ENCODE measurements at regions not wholly inside any gene's neighbourhood (a gene's known extent, or its start where the extent isn't known, plus 50 kb on each side); places are given as distances from the start of the nearest gene placed in this dataset.
A peak's percentile ranks its signal among the peaks of the same experiment; 100 is the strongest.

GRCh38 chr1:99520121-99520520 is 125.8 kb upstream of the PALMD start:
- TF ChIP-seq, protein P1, sequence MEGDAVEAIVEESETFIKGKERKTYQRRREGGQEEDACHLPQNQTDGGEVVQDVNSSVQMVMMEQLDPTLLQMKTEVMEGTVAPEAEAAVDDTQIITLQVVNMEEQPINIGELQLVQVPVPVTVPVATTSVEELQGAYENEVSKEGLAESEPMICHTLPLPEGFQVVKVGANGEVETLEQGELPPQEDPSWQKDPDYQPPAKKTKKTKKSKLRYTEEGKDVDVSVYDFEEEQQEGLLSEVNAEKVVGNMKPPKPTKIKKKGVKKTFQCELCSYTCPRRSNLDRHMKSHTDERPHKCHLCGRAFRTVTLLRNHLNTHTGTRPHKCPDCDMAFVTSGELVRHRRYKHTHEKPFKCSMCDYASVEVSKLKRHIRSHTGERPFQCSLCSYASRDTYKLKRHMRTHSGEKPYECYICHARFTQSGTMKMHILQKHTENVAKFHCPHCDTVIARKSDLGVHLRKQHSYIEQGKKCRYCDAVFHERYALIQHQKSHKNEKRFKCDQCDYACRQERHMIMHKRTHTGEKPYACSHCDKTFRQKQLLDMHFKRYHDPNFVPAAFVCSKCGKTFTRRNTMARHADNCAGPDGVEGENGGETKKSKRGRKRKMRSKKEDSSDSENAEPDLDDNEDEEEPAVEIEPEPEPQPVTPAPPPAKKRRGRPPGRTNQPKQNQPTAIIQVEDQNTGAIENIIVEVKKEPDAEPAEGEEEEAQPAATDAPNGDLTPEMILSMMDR (IDR thresholded peaks at IDR 0.05; ENCODE audit: low read depth, low read length, missing control alignments) = no peak
- H3K27me3 ChIP-seq (replicated peaks) = no peaks in the 10 kb centered on the region
- in situ Hi-C loops (cut with HindIII; ENCODE audit: low pct_ligation_motif_present, low sequenced_read_pairs) = no loop called here
- no peaks in the 10 kb centered on the region for H3K36me3 ChIP-seq (replicated peaks)
- no peak for DNase-seq
- no peak overlapping the region for H3K4me3 ChIP-seq (ENCODE audit: low read depth, low read length)
- H3K27ac ChIP-seq = no peak overlapping the region

DNA sequence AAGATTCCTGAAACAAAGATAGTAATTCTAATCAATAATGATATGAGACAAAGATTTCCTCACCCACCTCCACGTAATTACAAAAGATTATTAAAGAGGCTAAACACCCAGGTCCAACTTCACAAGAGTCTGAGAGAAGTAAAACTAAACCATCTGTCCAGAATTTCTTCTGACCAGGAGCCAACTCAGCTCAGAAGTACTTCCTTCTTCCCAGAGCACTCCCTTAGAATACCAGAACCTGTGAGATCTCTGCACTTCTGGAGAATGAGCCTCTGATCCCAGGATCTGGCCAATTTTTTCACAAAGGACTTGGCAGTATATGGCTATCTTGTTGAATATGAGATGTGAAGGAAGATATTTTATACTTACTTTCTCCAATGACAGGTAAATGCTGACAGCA is 120.6 kb upstream of the PALMD start:
- in situ Hi-C loops (cut with HindIII; ENCODE audit: low pct_ligation_motif_present, low sequenced_read_pairs) = no loop called here
- Histone ChIP-seq H3K27me3 (replicated peaks) (no peaks in the 10 kb centered on the region), H3K4me3 (ENCODE audit: low read depth, low read length) (no peak overlapping the region), H3K27ac (no peak overlapping the region), H3K36me3 (replicated peaks) (no peaks in the 10 kb centered on the region)
- TF ChIP-seq, protein P1 (IDR thresholded peaks at IDR 0.05; ENCODE audit: low read depth, low read length, missing control alignments) = no peak
- DNase-seq = no peak

- H3K36me3 ChIP-seq (replicated peaks) = no peaks in the 10 kb centered on the region
- DNase-seq = no peak
- in situ Hi-C loops (cut with HindIII; ENCODE audit: low pct_ligation_motif_present, low sequenced_read_pairs) = no loop called here
Observed at GRCh38 chr1:99527078-99527477, 118.8 kb upstream of the PALMD start.

DNA sequence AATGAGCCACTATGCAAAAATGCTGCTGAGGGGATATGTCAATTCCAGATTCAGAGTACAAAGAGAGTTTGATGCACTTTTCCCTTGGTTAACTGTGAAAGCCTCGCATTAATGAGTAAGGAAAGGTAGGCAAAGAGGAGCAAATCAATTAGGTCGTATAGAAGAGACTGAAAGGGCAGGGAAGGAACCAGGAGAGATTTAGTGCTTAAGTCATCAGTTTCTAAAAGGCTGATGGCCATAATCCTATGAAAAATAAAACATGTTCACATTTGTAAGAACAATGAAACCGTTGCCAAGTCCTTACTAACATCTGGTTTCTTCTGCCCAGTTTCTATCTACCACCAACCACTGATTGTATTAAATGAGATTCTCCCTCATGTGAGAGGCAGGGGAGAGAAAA is 118.4 kb upstream of the PALMD start:
- H3K36me3 ChIP-seq (replicated peaks) = no peaks in the 10 kb centered on the region
- TF ChIP-seq, protein P1 (IDR thresholded peaks at IDR 0.05; ENCODE audit: low read depth, low read length, missing control alignments) = no peak
- H3K27ac ChIP-seq = no peak overlapping the region
- no peak for DNase-seq
- H3K27me3 ChIP-seq (replicated peaks) = no peaks in the 10 kb centered on the region
- in situ Hi-C loops (cut with HindIII; ENCODE audit: low pct_ligation_motif_present, low sequenced_read_pairs) = no loop called here
- H3K4me3 ChIP-seq (ENCODE audit: low read depth, low read length) = no peak overlapping the region

More at GRCh38 chr1:99527078-99527477, 118.8 kb upstream of the PALMD start:
- TF ChIP-seq, protein P1 (IDR thresholded peaks at IDR 0.05; ENCODE audit: low read depth, low read length, missing control alignments) = peak; percentile 21
- Histone ChIP-seq H3K4me3 (ENCODE audit: low read depth, low read length) (no peak overlapping the region), H3K27ac (no peak overlapping the region), H3K27me3 (replicated peaks) (no peaks in the 10 kb centered on the region)

DNA sequence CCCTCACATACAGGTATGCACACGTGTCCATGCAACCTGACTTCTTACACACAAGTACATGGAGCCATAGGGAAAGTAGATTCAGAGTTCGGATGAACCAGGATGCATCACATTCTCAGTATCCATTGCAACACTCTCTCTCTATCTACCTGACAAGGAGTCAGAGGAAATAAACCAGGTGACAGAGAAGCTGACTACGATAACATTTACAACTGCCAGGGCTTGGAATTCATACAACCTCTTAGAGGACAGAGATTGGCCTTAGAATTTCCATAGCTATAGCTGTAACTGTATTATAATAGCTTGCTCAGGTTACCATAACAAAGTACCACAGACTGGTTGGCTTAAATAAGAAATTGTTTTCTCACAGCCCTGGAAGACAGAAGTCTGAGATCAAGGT is 116.9 kb upstream of the PALMD start:
- Histone ChIP-seq H3K27me3 (replicated peaks) (no peaks in the 10 kb centered on the region), H3K27ac (no peak overlapping the region), H3K36me3 (replicated peaks) (no peaks in the 10 kb centered on the region), H3K4me3 (ENCODE audit: low read depth, low read length) (no peak overlapping the region)
- TF ChIP-seq, protein P1 (IDR thresholded peaks at IDR 0.05; ENCODE audit: low read depth, low read length, missing control alignments) = no peak
- no peak for DNase-seq
- in situ Hi-C loops (cut with HindIII; ENCODE audit: low pct_ligation_motif_present, low sequenced_read_pairs) = no loop called here

DNA sequence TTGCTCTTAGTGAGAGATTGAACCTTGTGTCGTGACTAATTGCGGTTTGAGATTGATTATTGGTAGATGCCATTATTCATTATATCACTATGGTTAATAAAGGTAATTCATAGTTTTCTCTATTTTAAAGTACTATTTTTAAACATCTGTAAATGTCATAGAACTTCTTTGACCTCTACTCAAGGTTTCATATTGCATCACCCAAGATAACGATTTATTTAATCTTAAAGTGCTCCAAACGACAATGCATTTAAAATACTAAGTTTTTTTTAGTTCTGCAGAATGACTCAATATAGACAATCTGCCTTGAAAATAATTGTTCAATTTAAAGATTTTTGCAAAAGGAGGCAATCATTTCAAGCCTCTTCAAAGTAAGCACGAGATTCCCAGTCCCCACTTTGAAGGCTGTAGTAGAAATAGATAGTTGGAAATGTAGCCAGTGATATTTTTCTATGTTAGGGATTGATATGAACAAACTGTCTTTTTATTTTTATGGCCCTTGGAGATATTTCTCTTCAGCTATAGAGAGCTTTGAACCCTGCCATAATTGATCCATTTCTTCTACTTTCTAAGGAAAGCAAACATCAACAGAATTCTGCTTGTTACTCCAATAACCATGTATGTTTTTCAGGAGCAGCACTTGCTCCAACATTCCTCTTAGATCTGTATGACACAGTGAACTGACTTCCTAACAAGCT is 114.2 kb upstream of the PALMD start:
- H3K27ac ChIP-seq = no peak overlapping the region
- in situ Hi-C loops (cut with HindIII; ENCODE audit: low pct_ligation_motif_present, low sequenced_read_pairs) = no loop called here

More for the DNA sequence above, 114.2 kb upstream of the PALMD start:
- DNase-seq = no peak
- TF ChIP-seq, protein P1 (IDR thresholded peaks at IDR 0.05; ENCODE audit: low read depth, low read length, missing control alignments) = no peak
- H3K4me3 ChIP-seq (ENCODE audit: low read depth, low read length) = no peak overlapping the region
- no peaks in the 10 kb centered on the region for H3K27me3 ChIP-seq (replicated peaks)
- no peaks in the 10 kb centered on the region for H3K36me3 ChIP-seq (replicated peaks)
